Brain microvascular endothelial cell (primary cell): ENCODE measurements at regions not wholly inside any gene's neighbourhood (a gene's known extent, or its start where the extent isn't known, plus 50 kb on each side); places are given as distances from the start of the nearest gene placed in this dataset.

Experiments
- DNase-seq: peaks from one replicate; pipeline ENCODE4 v3.0.0-alpha.2; 2020
- H3K27ac ChIP-seq: fragments of 250-450 bp; sonication (Bioruptor Pico); 2 replicates; pipeline ENCODE4 v1.5.1; 2020; ENCODE audit warnings: mild to moderate bottlenecking, moderate library complexity
- H3K27me3 ChIP-seq: fragments of 250-450 bp; sonication (Bioruptor Pico); replicated peaks from 2 replicates; pipeline ENCODE4 v1.5.1; 2020; ENCODE audit warnings: mild to moderate bottlenecking
- H3K36me3 ChIP-seq: fragments of 250-450 bp; sonication (Bioruptor Pico); replicated peaks from 2 replicates; pipeline ENCODE4 v1.5.1; 2020; ENCODE audit warnings: mild to moderate bottlenecking
- H3K4me3 ChIP-seq: 2 replicates; pipeline ENCODE4 v1.5.1; 2011; ENCODE audit warnings: low read depth, mild to moderate bottlenecking, control low read depth, low read length, moderate library complexity
- CTCF ChIP-seq: IDR thresholded peaks from 2 replicates; pipeline ENCODE4 v1.5.1; 2011; ENCODE audit warnings: low read depth, mild to moderate bottlenecking, moderate library complexity, low read length, control low read depth, inconsistent platforms; ENCODE audit errors: missing control alignments
- in situ Hi-C: cut with HindIII; loops from 2 replicates; pipeline ENCODE4 v1.10.0; 2017; ENCODE audit warnings: low sequenced_read_pairs, low pct_ligation_motif_present

GRCh38 chr18:68301441-68301840, 413.5 kb downstream of the TMX3 start:
- no peak for DNase-seq
- no peak overlapping the region for H3K27ac ChIP-seq
- H3K27me3 ChIP-seq, result no peaks in the 10 kb centered on the region
- TF ChIP-seq CTCF, result no peak
- in situ Hi-C loops, result no loop called here
- H3K36me3 ChIP-seq, result no peaks in the 10 kb centered on the region
- H3K4me3 ChIP-seq, result no peak overlapping the region

GRCh38 chr18:68299906-68300305, 415.0 kb downstream of the TMX3 start:
- no peak for DNase-seq
- no peak overlapping the region for H3K4me3 ChIP-seq
- no peak for TF ChIP-seq CTCF
- H3K27ac ChIP-seq, result no peak overlapping the region
- no peaks in the 10 kb centered on the region for H3K36me3 ChIP-seq
- in situ Hi-C loops, result no loop called here
- no peaks in the 10 kb centered on the region for H3K27me3 ChIP-seq

- no peaks in the 10 kb centered on the region for H3K27me3 ChIP-seq
- H3K36me3 ChIP-seq, result no peaks in the 10 kb centered on the region
- in situ Hi-C loops, result no loop called here
- DNase-seq, result no peak
- H3K27ac ChIP-seq, result no peak overlapping the region
- no peak overlapping the region for H3K4me3 ChIP-seq
- no peak for TF ChIP-seq CTCF
Observed at GRCh38 chr18:68298330-68298729, 416.6 kb downstream of the TMX3 start.

- in situ Hi-C loops, result no loop called here
- Histone ChIP-seq H3K36me3 (no peaks in the 10 kb centered on the region), H3K4me3 (no peak overlapping the region), H3K27me3 (no peaks in the 10 kb centered on the region), H3K27ac (no peak overlapping the region)
- no peak for DNase-seq
- no peak for TF ChIP-seq CTCF
Observed at GRCh38 chr18:68288408-68288807, 426.5 kb downstream of the TMX3 start.

- Histone ChIP-seq H3K27ac (no peak overlapping the region), H3K4me3 (no peak overlapping the region), H3K27me3 (no peaks in the 10 kb centered on the region), H3K36me3 (no peaks in the 10 kb centered on the region)
- no peak for TF ChIP-seq CTCF
- DNase-seq, result no peak
- in situ Hi-C loops, result no loop called here
Observed at GRCh38 chr18:68284236-68284780, 430.6 kb downstream of the TMX3 start.

- no peak for TF ChIP-seq CTCF
- Histone ChIP-seq H3K36me3 (no peaks in the 10 kb centered on the region), H3K27me3 (no peaks in the 10 kb centered on the region), H3K27ac (no peak overlapping the region), H3K4me3 (no peak overlapping the region)
- DNase-seq, result no peak
- in situ Hi-C loops, result no loop called here
Observed at GRCh38 chr18:68283834-68284233, 431.1 kb downstream of the TMX3 start.
